Sciatic nerve (tissue), 2 donors: ENCODE measurements at regions not wholly inside any gene's neighbourhood (a gene's known extent, or its start where the extent isn't known, plus 50 kb on each side); places are given as distances from the start of the nearest gene placed in this dataset.

Experiments used
- ATAC-seq: fragments of 200-7000 bp; cut with Tn5 transposase; one replicate; pipeline ENCODE4 v1.9.1; 2020; ENCODE audit warnings: mild to moderate bottlenecking, moderate library complexity
- DNase-seq: peaks from one replicate; pipeline ENCODE4 v3.0.0-alpha.2; 2020; ENCODE audit warnings: low spot score
- intact Hi-C: fragments of 100-400 bp; cut with DNase I; formaldehyde crosslinking; loops from one replicate; pipeline ENCODE4 v1.14.2; 2022
- donor health status: DM: no; HTN: no; CAD: no.
- donor health status: DM: no; HTN: no; CAD: no.

DNA sequence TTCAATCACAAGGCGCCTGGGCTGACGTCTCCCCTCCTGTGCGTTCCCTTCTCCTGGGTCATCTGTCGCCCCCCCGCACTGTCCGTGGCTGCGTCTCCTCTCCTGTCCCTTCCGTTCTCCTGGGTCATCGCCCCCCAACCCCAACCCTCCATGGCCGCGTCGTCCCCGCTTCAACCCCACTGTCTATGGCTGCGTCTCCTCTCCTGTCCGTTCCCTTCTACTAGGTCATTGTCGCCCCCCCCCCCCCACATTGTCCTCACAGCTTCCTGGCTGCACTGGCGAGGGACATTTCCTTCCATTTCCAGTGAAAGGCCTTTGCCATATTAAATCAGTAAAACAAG is 118.9 kb downstream of the TMEM18 start:
- intact Hi-C loops = no loop called here
- no peak for ATAC-seq
- DNase-seq = no peak

DNA sequence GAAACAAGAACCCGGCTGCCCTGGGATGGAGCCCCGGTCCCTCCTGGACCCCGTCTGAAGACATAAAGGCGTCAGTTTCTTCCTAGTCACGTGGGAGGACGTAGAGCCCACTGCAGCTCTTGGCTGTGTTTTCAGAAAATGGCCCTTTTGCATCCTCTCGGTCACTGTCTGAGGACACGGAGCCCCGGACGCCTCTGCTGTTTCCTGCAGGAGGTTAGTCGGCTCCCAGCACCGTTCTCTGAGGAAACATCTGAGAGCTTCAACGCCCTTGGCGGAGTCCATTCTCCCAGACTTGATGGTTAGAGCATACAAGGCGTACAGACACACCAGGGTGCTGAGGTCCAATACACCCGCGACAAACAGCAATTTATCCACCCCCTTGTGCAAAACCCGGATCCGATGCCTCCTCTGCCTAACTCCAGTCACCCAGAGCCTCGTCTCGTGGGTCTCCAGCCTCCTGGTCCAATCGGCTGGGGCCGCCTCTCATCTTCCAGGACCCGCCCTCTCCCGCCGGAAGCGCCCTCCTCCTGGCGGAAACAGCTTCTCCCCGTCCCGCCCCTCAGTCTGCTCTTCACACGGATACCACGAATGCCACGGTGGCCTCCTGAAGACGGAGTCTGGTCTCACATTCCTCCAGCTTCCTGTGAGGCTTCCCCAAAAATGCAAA is 119.4 kb downstream of the TMEM18 start:
- intact Hi-C loops = no loop called here
- DNase-seq (no peak), ATAC-seq (peak; percentile 39)

DNA sequence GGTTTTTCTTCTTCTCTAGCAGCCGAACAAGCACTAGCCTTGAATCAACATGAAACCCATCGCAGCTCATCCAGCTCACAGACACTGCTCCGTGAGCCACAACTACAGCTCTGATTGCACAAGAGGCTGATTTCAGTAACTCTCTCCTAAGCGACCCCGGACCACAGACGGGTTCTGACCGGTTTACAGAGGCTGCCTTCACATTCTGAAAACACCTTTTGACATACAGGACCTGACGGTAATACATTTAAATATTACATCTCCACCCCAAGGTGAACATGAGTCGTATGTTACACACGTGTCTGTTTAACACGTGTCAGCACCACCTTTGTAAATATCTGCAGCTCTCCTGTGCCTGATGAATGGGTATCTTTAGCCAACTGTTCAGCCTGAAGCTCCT is 120.7 kb downstream of the TMEM18 start:
- intact Hi-C loops = no loop called here
- no peak for DNase-seq
- ATAC-seq = no peak

DNA sequence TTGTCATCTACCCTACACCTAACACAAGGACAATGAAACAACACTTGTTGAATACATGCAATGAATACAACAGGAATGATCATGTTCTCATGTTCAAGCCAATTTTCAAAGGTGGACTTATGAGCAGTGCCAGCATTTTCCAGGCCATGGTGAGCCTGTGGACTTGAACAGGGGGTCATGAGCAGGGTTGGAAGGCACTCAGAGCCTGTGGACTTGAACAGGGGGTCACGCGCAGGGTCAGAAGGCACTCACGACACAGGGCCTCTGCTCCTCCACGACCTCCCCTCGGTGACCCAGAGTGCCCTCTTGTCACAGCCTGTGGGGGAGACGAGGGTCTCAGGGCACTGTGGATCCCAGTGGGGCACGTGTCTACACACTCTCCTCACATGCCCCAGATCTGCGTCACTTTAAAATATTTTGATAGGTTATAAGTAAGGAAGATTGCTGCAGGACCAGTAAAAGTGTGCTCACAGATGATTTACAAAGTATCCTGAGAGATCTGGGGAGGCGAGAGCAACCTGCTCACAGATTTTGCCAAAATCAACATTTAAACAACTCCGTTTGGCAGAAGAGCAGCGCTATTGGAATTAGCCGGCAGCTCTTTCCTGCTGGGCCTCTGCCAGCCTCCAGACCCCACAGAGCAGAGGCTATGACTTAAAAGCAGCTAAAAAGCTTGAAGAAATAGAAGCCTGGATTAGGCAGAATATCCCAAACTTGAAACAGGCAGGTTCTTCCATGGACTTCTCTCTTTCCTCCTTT is 121.9 kb downstream of the TMEM18 start:
- ATAC-seq (peak; percentile 73), DNase-seq (no peak)
- intact Hi-C loops = no loop called here

DNA sequence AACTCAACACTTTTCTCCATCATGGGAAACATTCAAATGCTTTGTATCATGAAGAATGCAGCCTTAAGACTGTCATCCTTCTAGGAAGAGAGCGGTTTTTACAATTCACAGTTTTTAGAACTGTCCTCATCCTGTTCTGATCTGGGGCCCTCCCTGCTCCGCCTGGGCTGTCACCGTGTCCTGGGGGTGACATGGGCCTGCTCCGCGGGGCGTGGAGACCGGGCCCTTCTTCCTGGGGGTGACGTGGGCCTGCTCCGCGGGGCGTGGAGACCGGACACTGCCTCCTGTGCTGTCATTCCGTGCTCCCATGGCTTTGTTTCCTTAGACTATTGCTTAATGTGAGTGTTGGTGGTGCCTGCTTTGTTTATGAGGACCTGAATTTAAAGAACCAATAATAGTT is 122.8 kb downstream of the TMEM18 start:
- intact Hi-C loops = no loop called here
- ATAC-seq (no peak), DNase-seq (no peak)

DNA sequence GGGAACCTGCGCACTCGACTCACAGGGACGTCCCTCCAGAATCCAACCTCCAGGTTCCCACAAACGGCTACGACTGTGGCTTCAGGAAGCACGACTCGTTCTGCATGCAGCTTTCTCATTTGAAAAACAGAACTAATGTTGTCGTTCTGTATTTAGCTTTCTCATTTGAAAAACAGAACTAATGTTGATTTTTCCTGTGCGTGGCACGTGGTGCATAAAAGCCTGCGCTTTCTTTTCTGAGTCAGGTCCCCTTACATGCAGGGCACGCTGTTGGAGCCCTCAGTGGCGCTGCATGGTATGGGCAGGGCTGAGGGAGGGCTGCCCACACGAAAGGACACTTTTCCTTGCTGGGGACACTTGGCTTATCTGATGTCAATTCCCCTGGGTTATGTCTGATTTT is 124.3 kb downstream of the TMEM18 start:
- DNase-seq = no peak
- ATAC-seq = no peak
- intact Hi-C loops = no loop called here

DNA sequence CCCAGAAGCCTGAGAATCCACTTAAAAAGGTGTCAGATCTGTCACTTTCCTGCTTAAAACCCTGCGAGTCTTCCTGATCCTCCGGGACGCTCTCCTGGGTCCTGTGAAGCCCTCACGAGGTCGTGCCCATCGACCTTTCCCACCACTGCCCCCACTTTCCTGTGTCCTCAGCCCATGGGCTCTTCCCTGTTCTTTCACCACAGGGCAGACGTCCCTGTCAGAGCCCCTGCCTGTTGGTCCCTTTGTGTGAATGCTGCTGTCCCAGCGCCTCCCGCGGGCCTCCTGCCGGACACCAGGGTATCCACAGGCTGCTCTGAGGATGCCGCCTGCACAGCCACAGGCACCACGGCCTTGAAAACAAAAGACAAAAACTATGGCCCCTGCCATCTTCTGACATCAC is 125.6 kb downstream of the TMEM18 start:
- ATAC-seq (no peak), DNase-seq (no peak)
- intact Hi-C loops = no loop called here

DNA sequence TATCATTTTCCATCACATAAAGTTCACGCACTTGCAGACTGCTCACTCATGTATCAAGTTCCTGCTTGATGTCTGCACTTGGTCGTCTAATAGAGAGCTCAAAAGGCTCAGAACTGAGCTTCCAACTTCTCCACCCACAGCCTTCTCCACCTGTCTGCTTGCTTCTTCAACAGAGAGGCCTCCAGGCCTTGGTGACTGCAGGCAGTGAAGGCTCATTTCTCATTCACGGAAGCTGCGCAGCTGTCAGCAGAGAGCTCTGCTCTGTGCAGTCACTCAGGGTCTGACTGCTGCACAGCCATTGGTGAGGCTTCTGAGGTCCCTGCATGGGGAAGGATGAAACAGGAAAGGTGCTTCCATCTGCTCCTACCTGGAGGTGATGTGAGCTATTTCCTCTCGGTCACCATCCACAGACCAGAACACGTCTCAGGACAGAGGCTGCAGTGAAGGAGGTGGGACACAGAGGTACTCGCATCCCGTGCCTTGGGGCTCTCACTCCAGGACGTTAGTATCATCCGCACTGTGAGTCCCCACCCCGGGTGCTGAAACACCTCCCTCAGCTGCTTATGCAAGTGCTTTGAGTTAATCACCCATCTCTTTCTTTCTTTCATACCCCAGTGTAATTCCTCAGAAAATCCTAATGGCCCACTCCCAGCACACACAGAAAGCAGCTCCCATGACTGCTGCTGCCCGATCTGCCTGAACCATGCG is 126.2 kb downstream of the TMEM18 start:
- no peak for ATAC-seq
- DNase-seq = no peak
- intact Hi-C loops = no loop called here

DNA sequence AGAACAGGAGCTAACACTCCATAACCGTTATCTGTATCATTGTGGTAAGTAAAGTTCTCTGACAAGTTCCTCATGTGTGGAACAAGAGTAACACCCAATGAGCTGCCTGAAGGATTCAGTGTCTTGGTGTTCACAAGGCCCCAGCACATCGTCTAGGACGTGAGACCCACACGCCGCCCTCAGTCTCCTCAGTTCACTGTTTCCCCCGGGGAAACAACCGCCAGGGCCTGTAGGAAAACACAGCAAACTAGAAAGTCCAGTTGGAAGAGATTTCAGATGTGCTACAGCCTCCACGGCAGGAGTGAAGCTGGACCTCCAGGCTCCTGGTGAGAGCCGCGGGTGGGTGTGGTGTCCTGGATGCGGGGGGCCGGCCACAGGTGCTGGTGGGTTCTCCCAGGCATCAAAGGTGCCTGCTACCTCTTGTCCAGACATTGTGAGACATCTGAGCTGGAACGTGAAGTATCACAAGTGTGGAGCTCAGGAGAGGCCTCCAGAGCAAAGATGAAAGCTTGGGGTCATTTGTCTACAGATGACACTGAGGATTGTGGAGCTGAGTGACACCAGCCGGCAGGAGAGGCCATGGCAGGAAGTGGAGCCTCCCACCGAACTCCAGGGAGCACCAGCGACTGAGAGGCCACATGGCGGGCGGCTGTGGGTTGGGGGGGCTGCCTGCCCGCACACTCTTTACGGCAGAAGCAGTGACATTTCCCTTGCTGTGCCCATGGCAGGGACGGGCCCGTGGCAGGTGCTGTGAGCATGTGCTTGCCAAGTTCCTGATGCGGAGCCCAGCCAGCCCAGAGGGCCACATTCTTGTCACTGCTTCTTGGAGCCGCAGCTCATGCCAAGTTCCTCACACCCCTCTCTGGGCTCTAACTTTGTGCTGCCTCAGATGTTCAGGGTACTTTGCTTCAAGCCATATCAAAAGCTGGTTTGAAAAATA is 131.2 kb downstream of the TMEM18 start:
- ATAC-seq = no peak
- DNase-seq = no peak
- intact Hi-C loops = no loop called here

DNA sequence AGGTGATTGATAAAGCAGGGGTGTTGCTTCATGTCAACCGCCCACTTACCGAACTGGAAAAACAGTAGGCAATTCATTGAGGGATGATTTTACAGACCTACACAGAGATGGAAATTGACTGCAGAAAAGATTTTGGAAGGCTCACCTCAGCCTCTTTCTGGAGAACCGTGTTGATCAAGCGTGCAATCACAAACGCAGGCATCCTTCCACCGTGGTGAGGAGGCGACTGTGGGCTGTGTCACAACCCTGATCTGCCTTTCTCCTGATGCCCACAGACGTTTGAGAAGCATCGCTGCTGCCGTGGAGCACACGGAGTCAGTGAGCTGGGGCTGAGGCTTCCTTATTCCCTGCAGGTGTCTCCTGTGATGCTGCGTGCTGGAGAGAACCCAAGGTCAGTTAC is 132.0 kb downstream of the TMEM18 start:
- intact Hi-C loops = no loop called here
- no peak for DNase-seq
- ATAC-seq = no peak

DNA sequence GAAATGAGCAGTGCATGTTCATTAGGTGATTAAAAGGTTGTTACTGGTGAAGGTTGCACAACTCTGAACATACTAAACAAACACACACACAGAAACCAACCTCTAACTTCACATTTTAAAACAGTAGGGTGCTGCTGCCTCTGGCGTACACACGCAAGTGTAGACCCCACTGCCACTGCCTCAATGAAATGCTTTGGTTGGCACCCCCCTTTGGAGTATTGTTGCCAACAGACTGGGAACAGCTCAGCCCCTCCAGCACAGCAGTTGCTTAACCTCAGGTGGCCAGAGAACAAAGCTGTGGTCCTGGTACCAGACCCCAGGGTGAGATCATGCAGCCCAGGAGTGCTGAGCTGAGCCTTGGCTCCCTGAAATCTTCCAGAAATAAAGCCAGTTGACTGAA is 138.6 kb downstream of the TMEM18 start:
- ATAC-seq (no peak), DNase-seq (no peak)
- intact Hi-C loops = no loop called here

DNA sequence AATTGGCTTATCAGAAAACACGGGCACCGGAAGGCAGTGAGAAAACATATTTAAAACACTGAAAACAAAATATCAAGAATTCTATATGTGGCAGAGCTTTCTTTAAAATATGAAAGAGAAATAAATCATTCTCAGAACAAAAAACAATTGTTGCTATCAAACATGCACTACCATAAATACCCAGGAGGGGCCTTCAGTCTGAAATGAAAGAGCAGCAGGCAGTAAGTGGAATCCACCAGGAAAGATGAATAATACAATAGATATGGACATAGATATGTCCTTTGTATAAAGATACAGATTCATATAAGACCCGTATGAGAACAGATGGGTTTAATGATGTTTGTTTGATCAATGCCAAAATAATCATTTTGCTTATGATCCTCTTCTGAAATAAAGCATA is 142.0 kb downstream of the TMEM18 start:
- ATAC-seq (no peak), DNase-seq (no peak)
- intact Hi-C loops = no loop called here

DNA sequence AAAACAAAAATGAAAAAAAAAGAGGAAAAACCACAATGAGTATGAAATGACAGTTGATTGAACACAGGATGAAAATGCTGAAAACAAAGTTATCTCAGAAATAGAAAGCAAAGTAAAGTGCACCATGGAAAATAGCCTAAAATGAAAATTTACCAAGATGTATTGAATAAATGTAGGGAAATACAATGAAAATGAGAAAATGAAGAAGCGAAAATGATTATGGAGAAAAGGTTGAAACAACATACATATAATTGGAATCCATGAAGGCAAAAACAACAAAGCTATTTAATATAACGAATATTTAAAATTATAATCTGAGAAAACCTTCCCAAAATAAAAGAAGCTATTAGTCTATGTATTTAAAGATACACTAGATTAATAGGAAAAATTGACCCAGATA is 147.4 kb downstream of the TMEM18 start:
- ATAC-seq = no peak
- intact Hi-C loops = no loop called here
- no peak for DNase-seq

DNA sequence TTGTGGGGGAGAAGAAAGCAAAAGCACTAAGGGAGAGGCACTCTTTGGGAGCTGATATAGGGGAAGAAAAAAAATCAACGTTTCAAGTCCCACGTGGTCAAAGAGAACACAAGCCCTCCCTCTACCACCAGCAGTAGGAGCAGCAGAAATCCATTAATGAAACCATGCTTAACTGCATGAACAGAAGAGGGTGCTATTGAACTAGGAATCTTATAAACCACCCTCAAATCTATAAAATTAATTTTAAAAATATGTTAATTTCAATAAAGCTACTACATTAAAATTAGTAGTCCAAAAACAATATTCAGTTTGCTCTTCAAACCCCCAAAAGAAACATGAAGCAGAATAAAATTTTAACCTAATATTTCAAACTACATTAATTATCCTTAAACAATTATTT is 147.8 kb downstream of the TMEM18 start:
- ATAC-seq (no peak), DNase-seq (no peak)
- intact Hi-C loops = no loop called here

DNA sequence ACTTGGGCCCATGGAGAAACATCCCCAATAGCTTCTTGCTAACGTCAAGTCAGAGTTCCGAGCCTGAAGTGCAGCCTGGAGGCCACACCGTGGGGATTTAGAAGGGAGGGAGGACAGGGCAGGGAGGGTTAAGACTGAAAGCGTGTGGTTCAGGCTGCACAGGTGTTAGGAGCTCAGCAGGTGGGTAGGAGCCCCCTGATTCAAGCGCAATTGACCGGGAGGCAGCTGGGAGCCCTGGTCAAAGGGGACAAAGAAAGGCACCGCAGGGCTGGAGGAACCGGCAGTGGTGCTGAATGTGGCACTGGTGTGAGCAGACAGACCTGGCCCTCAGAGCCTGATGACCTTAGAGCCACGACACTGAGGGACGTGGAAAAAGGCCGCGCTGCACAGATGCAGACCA is 149.6 kb downstream of the TMEM18 start:
- no peak for DNase-seq
- intact Hi-C loops = no loop called here
- ATAC-seq = no peak

DNA sequence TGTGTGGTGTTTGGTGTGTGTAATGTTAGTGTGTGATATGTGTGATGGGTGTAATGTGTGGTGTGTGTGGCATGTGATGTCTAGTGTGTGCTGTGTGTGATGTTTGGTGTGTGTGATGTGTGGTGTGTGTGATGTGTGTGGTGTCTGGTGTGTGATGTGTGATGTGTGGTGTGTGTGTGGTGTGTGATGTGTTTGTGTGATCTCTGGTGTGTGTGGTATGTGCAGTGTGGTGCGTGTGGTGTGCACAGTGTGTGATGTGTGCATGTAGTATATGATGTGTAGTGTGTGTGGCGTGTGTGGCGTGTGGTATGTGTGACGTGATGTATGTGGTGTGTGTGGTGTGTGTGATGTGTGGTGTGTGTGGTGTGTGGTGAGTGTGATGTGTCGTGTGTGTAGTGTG is 150.3 kb downstream of the TMEM18 start:
- intact Hi-C loops = no loop called here
- ATAC-seq (no peak), DNase-seq (no peak)

DNA sequence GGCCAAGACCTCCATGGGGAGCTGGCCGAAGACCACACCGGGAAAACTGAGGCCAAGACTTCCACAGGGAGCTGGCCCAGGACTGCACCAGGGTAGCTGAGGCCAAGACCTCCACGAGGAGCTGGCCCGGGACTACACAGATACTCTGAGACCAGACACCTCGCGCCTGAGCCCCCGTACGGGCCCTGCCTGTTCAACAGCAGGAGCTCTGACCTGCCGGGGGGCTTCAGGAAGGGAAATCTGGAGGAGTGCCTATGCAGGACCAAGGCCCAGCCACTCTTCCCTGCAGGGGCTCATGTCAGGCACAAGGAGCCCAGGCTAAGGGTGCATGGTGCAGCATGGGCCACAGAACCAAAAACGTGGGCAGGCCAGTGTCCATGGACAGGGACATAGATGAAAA is 151.6 kb downstream of the TMEM18 start:
- intact Hi-C loops = no loop called here
- DNase-seq (no peak), ATAC-seq (no peak)

DNA sequence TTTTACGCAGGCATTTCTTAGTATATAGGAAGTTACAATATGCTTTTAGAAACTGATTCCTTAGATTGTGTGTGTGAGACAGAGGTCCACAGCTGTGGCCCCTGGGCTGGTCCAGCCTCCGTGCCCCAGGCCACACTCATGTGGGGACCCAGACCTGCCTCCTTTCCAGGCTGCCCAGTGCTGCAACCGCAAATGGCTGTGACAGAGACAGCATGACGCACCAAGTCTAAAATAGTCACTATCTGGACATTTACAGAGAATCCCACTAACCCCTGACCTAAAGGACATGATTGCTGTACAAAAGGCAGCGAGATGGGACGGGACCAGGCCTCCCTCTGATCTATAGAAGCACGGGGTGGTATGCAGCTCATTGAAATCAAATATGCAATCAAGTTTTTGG is 152.2 kb downstream of the TMEM18 start:
- intact Hi-C loops = no loop called here
- DNase-seq (no peak), ATAC-seq (no peak)

DNA sequence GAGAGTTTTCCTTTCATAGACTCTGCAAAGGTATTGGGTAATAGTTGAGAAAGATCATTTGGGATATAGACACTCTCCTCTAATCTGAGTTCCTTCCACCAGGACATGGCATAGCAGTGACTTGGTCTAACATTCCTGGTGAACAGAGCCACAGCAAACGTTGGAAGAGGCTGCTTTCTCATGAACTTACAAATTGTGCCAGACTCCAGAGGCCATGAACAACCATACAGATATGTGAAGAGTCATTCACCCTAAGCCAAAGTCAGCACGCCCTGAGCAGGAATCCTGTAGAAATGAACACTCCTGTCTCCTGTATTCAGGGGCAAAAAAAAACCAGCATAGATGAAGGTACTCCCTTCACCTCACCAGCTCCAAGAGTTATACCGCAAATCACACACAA is 152.8 kb downstream of the TMEM18 start:
- DNase-seq = no peak
- intact Hi-C loops = no loop called here
- no peak for ATAC-seq
